CD4-positive, alpha-beta T cell (primary cell): ENCODE measurements at regions not wholly inside any gene's neighbourhood (a gene's known extent, or its start where the extent isn't known, plus 50 kb on each side); places are given as distances from the start of the nearest gene placed in this dataset.

Source experiments
- ATAC-seq: fragments of 200-7000 bp; cut with Tn5 transposase; one replicate; pipeline ENCODE4 v1.10.0; 2022; ENCODE audit warnings: mild to moderate bottlenecking; ENCODE audit not compliant: poor library complexity
- CTCF ChIA-PET: fragments of 350-600 bp; sonication (Branson Sonifier 250); formaldehyde crosslinking; loops from one replicate; lab custom pipeline; 2021; ENCODE audit warnings: antibody characterized with exemption, inconsistent platforms; lab: Charles Lee
- POLR2A ChIA-PET: fragments of 350-600 bp; sonication (Branson Sonifier 250); formaldehyde crosslinking; loops from one replicate; lab custom pipeline; 2021; ENCODE audit warnings: antibody characterized with exemption, inconsistent platforms; lab: Charles Lee
- DNase-seq, 14 experiments: peaks; one replicate each; pipeline ENCODE4 v3.0.0-alpha.2; 2013 to 2020; ENCODE audit warnings: mixed read lengths in 2 of 14
- H3K27ac ChIP-seq, 2 donors: one replicate each; pipeline versions ENCODE4 v1.5.1 to v1.7.0; 2013; ENCODE audit warnings: low read length in 2 of 2, low read depth in 1 of 2, mild to moderate bottlenecking in 1 of 2
- H3K27me3 ChIP-seq, 2 experiments: 1 replicate in 1 of 2; 2 replicates in 1 of 2; pipeline versions ENCODE4 v1.6.1 to v1.7.0; 2013; ENCODE audit warnings: low read length in 2 of 2, control low read depth in 1 of 2, mild to moderate bottlenecking in 1 of 2, moderate library complexity in 1 of 2; ENCODE audit not compliant: insufficient read depth in 2 of 2, control insufficient read depth in 1 of 2
- H3K36me3 ChIP-seq: one replicate; pipeline ENCODE4 v1.6.1; 2013; ENCODE audit warnings: low read length, control low read depth; ENCODE audit not compliant: insufficient read depth
- H3K4me1 ChIP-seq: one replicate; pipeline ENCODE4 v1.6.1; 2013; ENCODE audit warnings: low read length, control low read depth; ENCODE audit not compliant: insufficient read depth
- H3K4me3 ChIP-seq: one replicate; pipeline ENCODE4 v1.5.1; 2013; ENCODE audit warnings: mild to moderate bottlenecking, low read length, moderate library complexity
- H3K9me3 ChIP-seq, 2 experiments: 1 replicate in 1 of 2; 2 replicates in 1 of 2; pipeline versions ENCODE4 v1.6.1 to v1.7.0; 2013; ENCODE audit warnings: low read length in 2 of 2, mild to moderate bottlenecking in 2 of 2, control low read depth in 1 of 2, moderate library complexity in 1 of 2; ENCODE audit not compliant: control insufficient read depth in 1 of 2, insufficient read depth in 1 of 2
- H3K27ac Mint-ChIP-seq: one replicate; pipeline ENCODE4 v1.8.0; 2020; ENCODE audit warnings: mixed read lengths
- H3K27me3 Mint-ChIP-seq: one replicate; pipeline ENCODE4 v1.8.0; 2021; ENCODE audit warnings: mixed read lengths
- H3K36me3 Mint-ChIP-seq: one replicate; pipeline ENCODE4 v1.8.0; 2021; ENCODE audit warnings: low read depth, mixed read lengths
- H3K4me1 Mint-ChIP-seq: one replicate; pipeline ENCODE4 v1.8.0; 2021; ENCODE audit warnings: low read depth, mixed read lengths
- H3K4me3 Mint-ChIP-seq: one replicate; pipeline ENCODE4 v1.8.0; 2020; ENCODE audit warnings: mild to moderate bottlenecking, mixed read lengths
- H3K9me3 Mint-ChIP-seq: one replicate; pipeline ENCODE4 v1.8.0; 2020; ENCODE audit warnings: mixed read lengths
- CTCF ChIP-seq: fragments of 200-600 bp; IDR thresholded peaks from one replicate; pipeline ENCODE4 v1.8.0; 2022; ENCODE audit warnings: antibody characterized with exemption, mild to moderate bottlenecking
- intact Hi-C, 2 experiments: fragments of 100-400 bp; cut with DNase I in 1 of 2; cut with micrococcal nuclease in 1 of 2; formaldehyde crosslinking; loops; one replicate each; pipeline versions ENCODE4 v1.15.1 to v1.9.0; 2023 to 2025; cut with DNase I, micrococcal nuclease

DNA sequence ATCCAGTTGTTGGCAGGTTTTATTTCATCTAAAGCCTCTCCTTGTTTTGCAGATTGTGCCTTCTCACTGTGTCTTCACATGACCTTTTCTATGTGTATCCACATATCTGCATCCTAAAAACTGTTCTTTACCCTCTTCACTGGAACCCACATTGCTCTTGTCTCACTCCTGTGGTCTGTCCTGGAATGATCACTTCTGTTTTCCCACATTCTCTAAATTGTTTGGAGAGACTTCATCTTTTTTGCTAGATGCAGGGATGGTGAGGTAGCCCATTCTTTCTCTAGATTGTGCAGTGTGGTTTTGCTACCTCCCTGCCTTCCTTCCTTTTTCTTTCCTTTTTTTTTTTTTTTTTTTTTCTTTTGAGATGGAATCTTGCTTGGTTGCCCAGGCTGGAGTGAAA is 608.6 kb upstream of the MIR17HG start:
- H3K9me3 ChIP-seq = no peaks in the 10 kb centered on the region
- CTCF ChIA-PET = no interaction called here
- no peaks in the 10 kb centered on the region for H3K36me3 ChIP-seq
- no peak overlapping the region for H3K27ac Mint-ChIP-seq
- H3K4me3 ChIP-seq = no peak overlapping the region
- POLR2A ChIA-PET = no interaction called here
- DNase-seq (no peak), ATAC-seq (no peak)
- no peaks in the 10 kb centered on the region for H3K4me1 ChIP-seq
- H3K9me3 Mint-ChIP-seq = peaks cover 9% of the 10 kb centered on the region
- H3K4me1 Mint-ChIP-seq = no peaks in the 10 kb centered on the region
- intact Hi-C loops = no loop called here
- no peak overlapping the region for H3K27ac ChIP-seq
- H3K27me3 Mint-ChIP-seq = no peaks in the 10 kb centered on the region
- no peak overlapping the region for H3K4me3 Mint-ChIP-seq
- no peak for TF ChIP-seq CTCF
- no peaks in the 10 kb centered on the region for H3K36me3 Mint-ChIP-seq
- H3K27me3 ChIP-seq = no peaks in the 10 kb centered on the region

DNA sequence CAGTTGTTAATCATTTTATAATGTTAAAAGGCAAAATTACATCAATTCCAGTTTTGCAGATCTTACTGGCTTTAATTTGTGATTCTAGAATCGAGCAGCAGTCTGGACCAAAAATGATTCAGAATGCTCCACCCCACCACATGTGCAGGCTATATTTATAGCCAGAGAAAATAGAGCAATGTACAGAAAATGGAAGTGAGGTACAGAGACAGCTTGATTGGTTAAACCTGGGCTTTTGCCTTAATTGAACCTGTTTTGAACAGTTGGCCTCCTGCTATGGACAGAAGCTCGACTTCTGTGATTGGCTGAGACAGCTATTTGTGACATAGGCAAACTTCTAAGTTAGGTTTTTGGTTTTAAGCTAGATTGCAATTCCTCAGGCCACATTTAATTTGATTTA is 607.4 kb upstream of the MIR17HG start:
- POLR2A ChIA-PET = no interaction called here
- H3K4me3 Mint-ChIP-seq = no peak overlapping the region
- DNase-seq (no peak), ATAC-seq (no peak)
- no peaks in the 10 kb centered on the region for H3K27me3 ChIP-seq
- H3K9me3 ChIP-seq = no peaks in the 10 kb centered on the region
- no peaks in the 10 kb centered on the region for H3K27me3 Mint-ChIP-seq
- CTCF ChIA-PET = no interaction called here
- no peaks in the 10 kb centered on the region for H3K4me1 ChIP-seq
- H3K36me3 ChIP-seq = no peaks in the 10 kb centered on the region
- no peak overlapping the region for H3K4me3 ChIP-seq
- no peak overlapping the region for H3K27ac ChIP-seq
- TF ChIP-seq CTCF = no peak
- no peaks in the 10 kb centered on the region for H3K4me1 Mint-ChIP-seq
- no peak overlapping the region for H3K27ac Mint-ChIP-seq
- intact Hi-C loops = no loop called here
- peaks cover 9% of the 10 kb centered on the region for H3K9me3 Mint-ChIP-seq
- no peaks in the 10 kb centered on the region for H3K36me3 Mint-ChIP-seq

- H3K27ac ChIP-seq = no peak overlapping the region
- Mint-ChIP-seq H3K27me3 (no peaks in the 10 kb centered on the region), H3K4me3 (no peak overlapping the region), H3K4me1 (no peaks in the 10 kb centered on the region), H3K36me3 (no peaks in the 10 kb centered on the region), H3K9me3 (peaks cover 2% of the 10 kb centered on the region), H3K27ac (no peak overlapping the region)
- POLR2A ChIA-PET = no interaction called here
- intact Hi-C loops = no loop called here
- no peak for ATAC-seq
- TF ChIP-seq CTCF = no peak
- no peaks in the 10 kb centered on the region for H3K27me3 ChIP-seq
- no peak for DNase-seq
- CTCF ChIA-PET = interaction anchor here (0.5 kb wide), 1 partner anchor 252 kb away, joined by 3 read pairs; no protein-coding TSS in a partner anchor
- H3K9me3 ChIP-seq = no peaks in the 10 kb centered on the region
- H3K36me3 ChIP-seq = no peaks in the 10 kb centered on the region
- no peak overlapping the region for H3K4me3 ChIP-seq
- no peaks in the 10 kb centered on the region for H3K4me1 ChIP-seq
Observed at GRCh38 chr13:90742381-90742780, 605.1 kb upstream of the MIR17HG start.
